Stimulated activated naive CD8-positive, alpha-beta T cell treated with anti-CD3 and anti-CD28 coated beads, Interleukin-15, amount 100 ng/mL, for 72 hours (primary cell): ENCODE measurements at regions not wholly inside any gene's neighbourhood (a gene's known extent, or its start where the extent isn't known, plus 50 kb on each side); places are given as distances from the start of the nearest gene placed in this dataset.
"Not testable (repeated sequence)": the region's sequence is repeated elsewhere in the genome, so short reads cannot be mapped to it uniquely, and the experiment has no call there.

Experiments used
- ATAC-seq: fragments of 150-1000 bp; cut with Tn5 transposase; 2 replicates; pipeline ENCODE4 v1.10.0; 2021; ENCODE audit warnings: mild to moderate bottlenecking, moderate library complexity
- DNase-seq, 2 donors: peaks; one replicate each; pipeline ENCODE4 v3.0.0; 2021 to 2022
- H3K27ac Mint-ChIP-seq, 2 donors: one replicate each; pipeline ENCODE4 v1.8.0; 2022; ENCODE audit warnings: mild to moderate bottlenecking in 2 of 2, mixed read lengths in 2 of 2, moderate library complexity in 2 of 2
- H3K27me3 Mint-ChIP-seq: one replicate; pipeline ENCODE4 v1.8.0; 2022; ENCODE audit warnings: mixed read lengths
- H3K4me1 Mint-ChIP-seq: one replicate; pipeline ENCODE4 v1.8.0; 2022; ENCODE audit warnings: mild to moderate bottlenecking, mixed read lengths
- H3K4me3 Mint-ChIP-seq, 2 donors: one replicate each; pipeline ENCODE4 v1.8.0; 2022; ENCODE audit warnings: mild to moderate bottlenecking in 2 of 2, mixed read lengths in 2 of 2, moderate library complexity in 1 of 2
- H3K9me3 Mint-ChIP-seq, 2 donors: one replicate each; pipeline ENCODE4 v1.8.0; 2022; ENCODE audit warnings: mixed read lengths in 2 of 2

DNA sequence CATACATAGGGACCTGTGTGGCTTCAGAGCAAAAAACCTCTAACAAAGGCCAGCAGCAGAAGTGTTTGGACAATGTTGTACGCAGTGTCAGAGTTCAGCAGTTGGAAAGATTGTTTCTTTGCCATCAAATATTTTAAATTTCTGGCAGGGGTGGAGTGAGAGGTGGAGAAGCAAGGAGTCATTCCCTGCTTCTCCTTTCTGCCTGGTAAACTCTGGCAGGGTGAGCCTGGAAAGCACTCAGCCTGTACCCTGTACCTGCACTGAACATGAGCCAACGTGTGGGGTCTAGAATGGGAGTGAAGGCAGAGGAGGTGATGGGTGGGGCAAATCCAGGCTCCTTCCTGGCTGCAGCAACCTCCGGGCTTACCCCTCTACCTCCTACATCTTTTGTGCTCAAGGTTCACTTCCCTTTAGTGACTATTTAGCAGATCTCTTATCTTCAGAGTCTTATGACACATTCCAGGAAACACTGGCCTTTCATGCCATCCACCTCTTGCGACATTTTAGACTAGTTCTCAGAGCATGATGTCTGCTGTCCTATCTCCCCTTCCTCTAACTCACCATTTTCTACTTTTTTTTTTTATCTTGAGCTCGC is 445.0 kb upstream of the PIK3R1 start:
- H3K27ac Mint-ChIP-seq, result no peak overlapping the region
- no peak for ATAC-seq
- DNase-seq, result no peak
- no peaks in the 10 kb centered on the region for H3K4me1 Mint-ChIP-seq
- H3K9me3 Mint-ChIP-seq, result no peaks in the 10 kb centered on the region
- no peaks in the 10 kb centered on the region for H3K27me3 Mint-ChIP-seq
- H3K4me3 Mint-ChIP-seq, result no peak overlapping the region

DNA sequence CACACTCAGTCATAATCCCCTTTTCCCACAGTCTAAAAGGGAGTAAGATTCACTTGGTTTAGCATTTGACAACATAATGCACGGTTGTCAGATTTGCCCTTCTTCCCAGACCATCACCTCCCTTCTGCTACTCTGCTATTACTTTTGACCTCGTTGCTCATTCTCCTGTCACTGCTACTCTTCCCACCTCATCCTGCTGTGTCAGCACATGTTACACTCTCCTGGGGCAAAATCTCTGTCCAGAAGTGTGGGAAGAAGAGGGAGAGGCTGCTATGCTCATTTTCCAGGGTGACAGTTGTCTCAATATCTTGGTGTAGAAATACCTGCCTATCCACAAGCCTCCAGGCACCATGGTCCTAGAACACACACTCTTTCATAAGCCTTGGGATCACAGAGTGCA is 449.9 kb upstream of the PIK3R1 start:
- H3K4me1 Mint-ChIP-seq, result no peaks in the 10 kb centered on the region
- no peaks in the 10 kb centered on the region for H3K27me3 Mint-ChIP-seq
- no peaks in the 10 kb centered on the region for H3K9me3 Mint-ChIP-seq
- ATAC-seq (no peak), DNase-seq (no peak)
- H3K4me3 Mint-ChIP-seq, result no peak overlapping the region
- H3K27ac Mint-ChIP-seq, result no peak overlapping the region

DNA sequence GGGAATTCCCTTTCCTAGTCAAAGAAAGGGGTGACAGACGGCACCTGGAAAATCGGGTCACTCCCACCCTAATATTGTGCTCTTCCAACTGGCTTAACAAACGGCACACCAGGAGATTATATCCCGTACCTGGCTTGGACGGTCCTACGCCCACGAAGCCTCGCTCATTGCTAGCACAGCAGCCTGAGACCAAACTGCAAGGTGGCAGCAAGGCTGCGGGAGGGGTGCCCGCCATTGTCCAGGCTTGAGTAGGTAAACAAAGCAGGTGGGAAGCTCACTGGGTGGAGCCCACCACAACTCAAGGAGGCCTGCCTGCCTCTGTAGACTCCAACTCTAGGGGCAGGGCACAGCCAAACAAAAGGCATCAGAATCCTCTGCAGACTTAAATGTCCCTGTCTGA is 457.8 kb upstream of the PIK3R1 start:
- H3K4me3 Mint-ChIP-seq, H3K4me1 Mint-ChIP-seq, DNase-seq, H3K27ac Mint-ChIP-seq, ATAC-seq, H3K27me3 Mint-ChIP-seq: not testable (repeated sequence)
- peaks cover 14 to 36% of the 10 kb centered on the region in 2 donors for H3K9me3 Mint-ChIP-seq

DNA sequence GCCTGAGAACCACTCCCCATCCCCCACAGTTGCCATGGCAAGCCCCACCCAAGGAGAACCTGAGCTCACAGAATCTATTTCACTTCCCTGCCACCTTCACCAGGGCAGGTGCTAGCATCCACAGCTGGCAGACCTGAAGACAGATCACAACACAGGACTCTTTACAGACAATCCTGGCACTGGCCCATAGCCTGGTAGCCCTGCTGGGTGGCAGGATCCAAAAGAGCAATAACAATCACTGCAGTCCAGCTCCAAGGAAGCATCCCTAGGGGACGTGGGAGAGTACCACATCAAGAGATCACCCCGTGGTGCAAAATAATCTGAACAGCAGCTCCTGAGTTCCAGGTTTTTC is 463.2 kb upstream of the PIK3R1 start:
- no peak for DNase-seq
- H3K27ac Mint-ChIP-seq, result no peak overlapping the region
- peaks cover 18 to 39% of the 10 kb centered on the region in 2 donors for H3K9me3 Mint-ChIP-seq
- H3K4me3 Mint-ChIP-seq, result no peak overlapping the region
- no peak for ATAC-seq
- H3K4me1 Mint-ChIP-seq, result no peaks in the 10 kb centered on the region
- H3K27me3 Mint-ChIP-seq, result no peaks in the 10 kb centered on the region

DNA sequence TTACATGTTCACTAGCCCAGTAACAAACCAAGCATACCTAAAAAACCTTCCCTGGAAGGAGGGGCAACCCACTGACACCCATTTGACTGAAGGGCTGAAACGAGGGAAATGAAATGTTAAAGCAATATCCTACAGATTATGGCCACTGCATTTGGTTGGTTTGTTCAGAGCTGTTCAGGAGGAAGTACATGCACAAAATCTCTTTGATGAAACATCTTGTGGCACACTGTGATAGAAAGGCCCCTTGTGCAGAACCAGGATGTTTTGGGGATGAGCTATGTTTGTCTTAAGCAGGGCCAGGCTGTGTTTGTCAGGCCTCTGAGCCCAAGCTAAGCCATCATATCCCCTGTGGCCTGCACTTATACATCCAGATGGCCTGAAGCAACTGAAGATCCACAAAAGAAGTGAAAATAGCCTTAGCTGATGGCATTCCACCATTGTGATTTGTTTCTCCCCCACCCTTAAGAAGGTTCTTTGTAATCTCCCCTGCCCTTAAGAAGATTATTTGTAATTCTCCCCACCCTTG is 467.3 kb upstream of the PIK3R1 start:
- no peak for ATAC-seq
- no peak for DNase-seq
- Mint-ChIP-seq H3K4me1 (no peaks in the 10 kb centered on the region), H3K4me3 (no peak overlapping the region), H3K27me3 (no peaks in the 10 kb centered on the region), H3K27ac (no peak overlapping the region), H3K9me3 (peaks cover 24 to 35% of the 10 kb centered on the region in 2 donors)

GRCh38 chr5:67747096-67747495 is 468.5 kb upstream of the PIK3R1 start:
- Mint-ChIP-seq H3K27me3 (no peaks in the 10 kb centered on the region), H3K9me3 (peaks cover 19 to 24% of the 10 kb centered on the region in 2 donors)

GRCh38 chr5:67746608-67747007 is 468.9 kb upstream of the PIK3R1 start:
- not testable (repeated sequence) for ATAC-seq, H3K27me3 Mint-ChIP-seq, H3K4me3 Mint-ChIP-seq, H3K4me1 Mint-ChIP-seq, H3K27ac Mint-ChIP-seq, DNase-seq
- peaks cover 19 to 22% of the 10 kb centered on the region in 2 donors for H3K9me3 Mint-ChIP-seq

More at GRCh38 chr5:67747096-67747495, 468.5 kb upstream of the PIK3R1 start:
- no peaks in the 10 kb centered on the region for H3K4me1 Mint-ChIP-seq
- H3K27ac Mint-ChIP-seq, result no peak overlapping the region
- H3K4me3 Mint-ChIP-seq, result no peak overlapping the region
- DNase-seq, result no peak
- no peak for ATAC-seq

DNA sequence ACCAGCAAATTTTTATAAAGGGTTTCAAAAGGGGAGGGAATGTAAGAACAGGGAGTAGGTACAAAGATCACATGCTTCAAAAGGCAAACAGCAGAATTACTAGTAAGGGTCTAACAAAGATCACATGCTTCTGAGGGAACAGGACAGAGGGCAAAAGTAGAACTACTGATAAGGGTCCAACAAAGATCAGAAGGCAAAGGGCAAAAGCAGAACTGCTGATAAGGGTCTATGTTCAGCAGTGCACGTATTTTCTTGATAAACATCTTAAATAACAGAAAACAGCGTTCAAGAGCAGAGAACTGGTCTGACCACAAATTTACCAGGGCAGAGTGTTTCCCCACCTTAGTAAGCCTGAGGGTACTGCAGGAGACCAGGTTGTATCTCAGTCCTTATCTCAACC is 469.5 kb upstream of the PIK3R1 start:
- Mint-ChIP-seq H3K9me3 (peaks cover 19 to 22% of the 10 kb centered on the region in 2 donors), H3K27me3 (no peaks in the 10 kb centered on the region), H3K4me3 (no peak overlapping the region), H3K4me1 (no peaks in the 10 kb centered on the region), H3K27ac (no peak overlapping the region)
- no peak for ATAC-seq
- no peak for DNase-seq

GRCh38 chr5:67732921-67733320 is 482.6 kb upstream of the PIK3R1 start:
- Mint-ChIP-seq H3K27me3 (no peaks in the 10 kb centered on the region), H3K27ac (no peak overlapping the region), H3K4me3 (no peak overlapping the region), H3K4me1 (no peaks in the 10 kb centered on the region), H3K9me3 (no peaks in the 10 kb centered on the region)
- no peak for ATAC-seq
- DNase-seq, result no peak

DNA sequence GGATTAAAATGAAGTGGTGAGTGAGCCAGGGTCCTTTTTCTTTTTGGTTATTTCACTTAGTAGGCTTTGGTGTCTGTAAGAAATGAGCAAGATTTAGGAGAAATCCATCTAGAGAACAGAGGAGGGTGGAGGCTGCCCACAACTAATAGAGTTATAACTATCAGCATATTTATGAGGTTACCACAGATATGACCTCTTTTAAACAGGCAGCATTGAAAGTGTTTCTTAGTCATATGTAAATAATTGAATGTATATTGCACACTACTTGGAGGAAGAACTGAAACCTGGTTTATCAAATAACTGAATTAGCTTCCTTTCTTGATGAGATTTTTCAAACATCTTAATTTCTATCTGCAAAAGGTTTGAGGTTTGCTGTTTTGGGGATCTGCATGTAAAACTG is 483.1 kb upstream of the PIK3R1 start:
- H3K9me3 Mint-ChIP-seq, result no peaks in the 10 kb centered on the region
- no peaks in the 10 kb centered on the region for H3K4me1 Mint-ChIP-seq
- H3K27ac Mint-ChIP-seq, result no peak overlapping the region
- ATAC-seq (no peak), DNase-seq (no peak)
- H3K4me3 Mint-ChIP-seq, result no peak overlapping the region
- no peaks in the 10 kb centered on the region for H3K27me3 Mint-ChIP-seq

GRCh38 chr5:67731886-67732285 is 483.7 kb upstream of the PIK3R1 start:
- ATAC-seq (no peak), DNase-seq (no peak)
- H3K9me3 Mint-ChIP-seq, result no peaks in the 10 kb centered on the region
- H3K27me3 Mint-ChIP-seq, result no peaks in the 10 kb centered on the region
- H3K4me3 Mint-ChIP-seq, result no peak overlapping the region
- H3K27ac Mint-ChIP-seq, result no peak overlapping the region
- H3K4me1 Mint-ChIP-seq, result no peaks in the 10 kb centered on the region

DNA sequence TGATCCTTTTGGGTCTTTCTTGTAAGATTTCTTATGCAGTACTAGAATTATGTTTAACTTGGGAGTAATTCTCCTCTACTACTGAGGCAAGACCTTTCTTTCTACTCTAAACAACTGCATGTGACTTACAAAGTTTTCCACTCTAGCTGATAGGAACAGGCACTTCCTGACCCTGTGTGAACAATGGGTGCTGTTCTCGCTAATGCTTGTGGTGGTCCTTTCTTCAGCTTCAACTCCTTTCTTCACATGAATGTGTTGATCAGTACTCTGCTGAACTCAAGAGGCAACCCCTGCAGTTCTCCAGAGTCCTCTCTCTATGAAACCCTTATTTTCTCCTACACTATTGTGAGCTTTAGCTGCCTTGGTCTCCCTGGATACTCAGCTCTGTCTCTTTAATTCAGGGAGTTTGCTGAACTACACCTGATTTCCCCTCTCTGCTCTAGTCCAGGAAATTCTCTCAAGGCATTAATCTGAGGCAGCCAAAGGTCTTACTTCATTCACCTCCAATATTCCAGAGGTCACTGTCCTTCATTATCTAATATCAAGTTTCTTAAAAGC is 484.6 kb upstream of the PIK3R1 start:
- H3K9me3 Mint-ChIP-seq, result peaks cover 0 to 3% of the 10 kb centered on the region in 2 donors
- H3K4me1 Mint-ChIP-seq, result no peaks in the 10 kb centered on the region
- ATAC-seq (no peak), DNase-seq (no peak)
- no peak overlapping the region for H3K4me3 Mint-ChIP-seq
- no peaks in the 10 kb centered on the region for H3K27me3 Mint-ChIP-seq
- H3K27ac Mint-ChIP-seq, result no peak overlapping the region

GRCh38 chr5:67728326-67728890 is 487.1 kb upstream of the PIK3R1 start:
- no peak overlapping the region for H3K4me3 Mint-ChIP-seq
- no peak for ATAC-seq
- H3K27me3 Mint-ChIP-seq, result no peaks in the 10 kb centered on the region
- no peaks in the 10 kb centered on the region for H3K4me1 Mint-ChIP-seq
- no peak overlapping the region for H3K27ac Mint-ChIP-seq
- no peak for DNase-seq
- peaks cover 0 to 3% of the 10 kb centered on the region in 2 donors for H3K9me3 Mint-ChIP-seq

DNA sequence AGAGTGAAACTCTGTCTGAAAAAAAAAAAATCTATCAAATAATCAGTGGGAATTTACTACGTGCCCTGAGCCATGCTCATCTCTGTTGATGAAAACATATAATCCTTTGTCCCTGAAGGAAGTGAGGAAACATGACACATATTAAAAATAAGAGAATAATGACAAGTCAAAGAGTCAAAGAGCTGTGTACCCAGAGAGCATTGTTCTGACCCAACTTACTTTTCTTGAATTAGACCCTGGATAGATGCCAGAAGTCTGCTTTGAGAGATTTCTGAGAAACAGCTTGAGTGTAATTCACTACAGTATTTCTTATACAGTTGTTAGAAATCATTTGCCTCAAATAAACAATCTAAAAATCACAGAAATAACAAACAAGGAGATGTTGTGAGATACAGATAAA is 490.0 kb upstream of the PIK3R1 start:
- no peak overlapping the region for H3K4me3 Mint-ChIP-seq
- no peaks in the 10 kb centered on the region for H3K4me1 Mint-ChIP-seq
- DNase-seq, result no peak

DNA sequence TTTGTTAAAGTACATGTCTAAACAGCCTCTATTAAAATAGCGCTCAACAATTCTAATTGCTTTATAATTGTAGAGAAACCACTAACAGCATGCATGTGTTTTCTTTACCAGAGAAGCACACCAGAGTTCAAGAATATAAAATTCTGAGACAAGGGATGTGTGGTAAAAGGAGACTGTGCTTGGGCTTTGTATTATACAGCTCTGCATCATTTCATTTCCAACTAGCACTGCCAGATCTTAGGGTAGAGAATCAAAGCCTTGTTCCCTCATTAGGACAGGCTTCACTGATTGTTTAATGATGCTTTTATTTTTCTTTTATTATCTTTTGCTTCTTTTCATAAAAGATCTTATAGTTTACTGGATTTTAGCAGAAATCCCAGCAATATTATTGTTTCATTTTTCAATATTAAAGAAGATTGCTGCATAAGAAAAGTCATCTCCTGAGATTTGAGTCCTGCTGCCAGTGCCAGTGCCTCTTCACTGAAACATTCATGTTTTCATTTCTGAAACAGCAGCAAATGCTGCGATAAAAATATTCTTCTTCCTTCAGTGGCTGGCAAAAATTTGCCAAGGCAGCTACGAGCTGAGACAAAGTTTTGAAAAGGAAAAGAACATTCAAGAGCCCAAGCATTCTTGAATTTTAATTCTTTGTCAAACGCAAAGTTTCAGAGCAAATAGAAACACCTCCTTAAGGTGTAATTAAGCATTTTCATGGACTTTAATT is 491.0 kb upstream of the PIK3R1 start:
- H3K4me1 Mint-ChIP-seq, result no peaks in the 10 kb centered on the region

More for the DNA sequence above, 490.0 kb upstream of the PIK3R1 start:
- Mint-ChIP-seq H3K27me3 (no peaks in the 10 kb centered on the region), H3K9me3 (peaks cover 0 to 3% of the 10 kb centered on the region in 2 donors), H3K27ac (no peak overlapping the region)
- ATAC-seq, result no peak

GRCh38 chr5:67723873-67724272 is 491.7 kb upstream of the PIK3R1 start:
- Mint-ChIP-seq H3K27me3 (no peaks in the 10 kb centered on the region), H3K9me3 (peaks cover 0 to 3% of the 10 kb centered on the region in 2 donors), H3K27ac (no peak overlapping the region), H3K4me1 (no peaks in the 10 kb centered on the region), H3K4me3 (no peak overlapping the region)
- no peak for DNase-seq
- ATAC-seq, result no peak

More for the DNA sequence above, 491.0 kb upstream of the PIK3R1 start:
- H3K27ac Mint-ChIP-seq, result no peak overlapping the region
- no peak for DNase-seq
- no peak overlapping the region for H3K4me3 Mint-ChIP-seq
- H3K9me3 Mint-ChIP-seq, result peaks cover 0 to 3% of the 10 kb centered on the region in 2 donors
- no peaks in the 10 kb centered on the region for H3K27me3 Mint-ChIP-seq
- ATAC-seq, result no peak
